ENCODE measurements at regions not wholly inside any gene's neighbourhood (a gene's known extent, or its start where the extent isn't known, plus 50 kb on each side); places are given as distances from the start of the nearest gene placed in this dataset.

- Histone ChIP-seq H3K27ac (ENCODE audit: insufficient read depth, low read length) (no peak overlapping the region), H3K79me2 (ENCODE audit: control insufficient read depth, insufficient read depth, low read length) (no peaks in the 10 kb centered on the region), H3K36me3 (ENCODE audit: control insufficient read depth, insufficient read depth, low read length) (no peaks in the 10 kb centered on the region), H3K9me3 (ENCODE audit: control insufficient read depth, insufficient read depth, low read depth, low read length) (no peaks in the 10 kb centered on the region), H3K4me2 (ENCODE audit: extremely low read depth, insufficient read depth, low read length) (no peak overlapping the region), H3K4me3 (replicated peaks in 1 of 4; ENCODE audit: control extremely low read depth in 1 of 4, insufficient read depth in 1 of 4, low read depth in 3 of 4, low read length in 4 of 4) (no peak overlapping the region), H3K4me1 (ENCODE audit: control insufficient read depth, extremely low read depth, insufficient read depth, low read length) (no peaks in the 10 kb centered on the region), H3K27me3 (ENCODE audit: control insufficient read depth, insufficient read depth, low read length) (no peaks in the 10 kb centered on the region), H4K20me1 (ENCODE audit: control insufficient read depth, extremely low read depth, insufficient read depth, low read length) (no peaks in the 10 kb centered on the region), H3K9ac (ENCODE audit: insufficient read depth, low read length) (no peak overlapping the region), H2AFZ (ENCODE audit: low read length) (no peak overlapping the region)
- TF ChIP-seq CTCF (conservative IDR thresholded peaks at IDR 0.05 in 1 of 2, IDR thresholded peaks at IDR 0.05 in 1 of 2; ENCODE audit: low read depth in 1 of 2, low read length in 2 of 2): no peak
- TF ChIP-seq EZH2 (IDR thresholded peaks at IDR 0.05; ENCODE audit: low read length, missing control alignments): no peak
- DNase-seq (ENCODE audit: low read depth in 2 of 2): no peak
Measured at GRCh38 chr11:116231543-116231942, 541.2 kb downstream of the BUD13 start.

- no peaks in the 10 kb centered on the region for H4K20me1 ChIP-seq (ENCODE audit: control insufficient read depth, extremely low read depth, insufficient read depth, low read length)
- no peaks in the 10 kb centered on the region for H3K79me2 ChIP-seq (ENCODE audit: control insufficient read depth, insufficient read depth, low read length)
- H3K27ac ChIP-seq (ENCODE audit: insufficient read depth, low read length): no peak overlapping the region
- no peaks in the 10 kb centered on the region for H3K4me1 ChIP-seq (ENCODE audit: control insufficient read depth, extremely low read depth, insufficient read depth, low read length)
- no peak overlapping the region for H3K4me3 ChIP-seq (replicated peaks in 1 of 4; ENCODE audit: control extremely low read depth in 1 of 4, insufficient read depth in 1 of 4, low read depth in 3 of 4, low read length in 4 of 4)
- H3K27me3 ChIP-seq (ENCODE audit: control insufficient read depth, insufficient read depth, low read length): no peaks in the 10 kb centered on the region
- no peak overlapping the region for H2AFZ ChIP-seq (ENCODE audit: low read length)
- H3K4me2 ChIP-seq (ENCODE audit: extremely low read depth, insufficient read depth, low read length): no peak overlapping the region
- no peak for TF ChIP-seq CTCF (conservative IDR thresholded peaks at IDR 0.05 in 1 of 2, IDR thresholded peaks at IDR 0.05 in 1 of 2; ENCODE audit: low read depth in 1 of 2, low read length in 2 of 2)
- no peak for TF ChIP-seq EZH2 (IDR thresholded peaks at IDR 0.05; ENCODE audit: low read length, missing control alignments)
- no peak overlapping the region for H3K9ac ChIP-seq (ENCODE audit: insufficient read depth, low read length)
- DNase-seq (ENCODE audit: low read depth in 2 of 2): no peak
- no peaks in the 10 kb centered on the region for H3K9me3 ChIP-seq (ENCODE audit: control insufficient read depth, insufficient read depth, low read depth, low read length)
- H3K36me3 ChIP-seq (ENCODE audit: control insufficient read depth, insufficient read depth, low read length): no peaks in the 10 kb centered on the region
Measured at GRCh38 chr11:116230438-116230837, 542.3 kb downstream of the BUD13 start.

GRCh38 chr11:116229236-116229970 lies 543.4 kb downstream of the BUD13 start:
- H3K27me3 ChIP-seq (ENCODE audit: control insufficient read depth, insufficient read depth, low read length): no peaks in the 10 kb centered on the region
- no peak overlapping the region for H3K4me3 ChIP-seq (replicated peaks in 1 of 4; ENCODE audit: control extremely low read depth in 1 of 4, insufficient read depth in 1 of 4, low read depth in 3 of 4, low read length in 4 of 4)
- no peaks in the 10 kb centered on the region for H3K4me1 ChIP-seq (ENCODE audit: control insufficient read depth, extremely low read depth, insufficient read depth, low read length)
- no peaks in the 10 kb centered on the region for H3K9me3 ChIP-seq (ENCODE audit: control insufficient read depth, insufficient read depth, low read depth, low read length)
- H2AFZ ChIP-seq (ENCODE audit: low read length): no peak overlapping the region
- no peak overlapping the region for H3K9ac ChIP-seq (ENCODE audit: insufficient read depth, low read length)
- no peak for TF ChIP-seq EZH2 (IDR thresholded peaks at IDR 0.05; ENCODE audit: low read length, missing control alignments)
- TF ChIP-seq CTCF (conservative IDR thresholded peaks at IDR 0.05 in 1 of 2, IDR thresholded peaks at IDR 0.05 in 1 of 2; ENCODE audit: low read depth in 1 of 2, low read length in 2 of 2): no peak
- no peak overlapping the region for H3K27ac ChIP-seq (ENCODE audit: insufficient read depth, low read length)
- no peaks in the 10 kb centered on the region for H3K36me3 ChIP-seq (ENCODE audit: control insufficient read depth, insufficient read depth, low read length)
- no peak overlapping the region for H3K4me2 ChIP-seq (ENCODE audit: extremely low read depth, insufficient read depth, low read length)
- no peaks in the 10 kb centered on the region for H4K20me1 ChIP-seq (ENCODE audit: control insufficient read depth, extremely low read depth, insufficient read depth, low read length)
- no peak for DNase-seq (ENCODE audit: low read depth in 2 of 2)
- H3K79me2 ChIP-seq (ENCODE audit: control insufficient read depth, insufficient read depth, low read length): no peaks in the 10 kb centered on the region
